HG02938 (cell line): ENCODE measurements at regions not wholly inside any gene's neighbourhood (a gene's known extent, or its start where the extent isn't known, plus 50 kb on each side); places are given as distances from the start of the nearest gene placed in this dataset.
A peak's percentile ranks its signal among the peaks of the same experiment; 100 is the strongest.
"Not testable (repeated sequence)": the region's sequence is repeated elsewhere in the genome, so short reads cannot be mapped to it uniquely, and the experiment has no call there.

ENCODE experiments used
- ATAC-seq: cut with Tn5 transposase; IDR thresholded peaks from one replicate; pipeline ENCODE4 v1.9.1; 2021; ENCODE audit warnings: mild to moderate bottlenecking, moderate library complexity; ENCODE audit not compliant: unreplicated experiment

GRCh38 chr7:149714081-149714909 is 59.1 kb downstream of the ZNF467 start:
- peak; percentile 75 for ATAC-seq

- ATAC-seq = no peak
These were observed 59.7 kb downstream of the ZNF467 start for GRCh38 chr7:149713731-149714068.

- ATAC-seq = no peak
These were observed 60.2 kb downstream of the ZNF467 start for GRCh38 chr7:149713061-149713730.

- no peak for ATAC-seq
These were observed 65.4 kb downstream of the ZNF467 start for GRCh38 chr7:149708026-149708425.

- ATAC-seq = no peak
These were observed 65.9 kb downstream of the ZNF467 start for GRCh38 chr7:149707448-149707886.

GRCh38 chr7:149706398-149706797 is 67.0 kb downstream of the ZNF467 start:
- ATAC-seq = no peak

GRCh38 chr7:149704507-149704906 is 68.9 kb downstream of the ZNF467 start:
- ATAC-seq = no peak

GRCh38 chr7:149703044-149703650 is 70.2 kb downstream of the ZNF467 start:
- ATAC-seq = no peak

- no peak for ATAC-seq
These were observed 71.7 kb downstream of the ZNF467 start for GRCh38 chr7:149701495-149702240.

GRCh38 chr7:149697767-149698166 is 75.6 kb downstream of the ZNF467 start:
- ATAC-seq = not testable (repeated sequence)

- ATAC-seq = no peak
These were observed 77.1 kb downstream of the ZNF467 start for GRCh38 chr7:149696280-149696679.

GRCh38 chr7:149692557-149692982 is 80.8 kb downstream of the ZNF467 start:
- ATAC-seq = no peak

- no peak for ATAC-seq
These were observed 81.3 kb downstream of the ZNF467 start for GRCh38 chr7:149692056-149692455.

GRCh38 chr7:149690688-149691446 is 82.5 kb downstream of the ZNF467 start:
- no peak for ATAC-seq

- no peak for ATAC-seq
These were observed 84.1 kb downstream of the ZNF467 start for GRCh38 chr7:149689291-149689721.

- no peak for ATAC-seq
These were observed 84.6 kb downstream of the ZNF467 start for GRCh38 chr7:149688836-149689235.

- ATAC-seq = not testable (repeated sequence)
These were observed 85.6 kb downstream of the ZNF467 start for GRCh38 chr7:149687820-149688219.

- ATAC-seq = no peak
These were observed 86.9 kb downstream of the ZNF467 start for GRCh38 chr7:149686449-149686848.

- no peak for ATAC-seq
These were observed 87.4 kb downstream of the ZNF467 start for GRCh38 chr7:149686011-149686410.

GRCh38 chr7:149685455-149685854 is 87.9 kb downstream of the ZNF467 start:
- no peak for ATAC-seq
